Effector memory CD8-positive, alpha-beta T cell (primary cell): ENCODE measurements at regions not wholly inside any gene's neighbourhood (a gene's known extent, or its start where the extent isn't known, plus 50 kb on each side); places are given as distances from the start of the nearest gene placed in this dataset.

Experiments
- ATAC-seq: fragments of 150-1000 bp; cut with Tn5 transposase; replicated peaks from 2 replicates; pipeline ENCODE4 v1.10.0; 2021; ENCODE audit warnings: mild to moderate bottlenecking, moderate library complexity
- DNase-seq, 3 experiments: peaks; one replicate each; pipeline ENCODE4 v3.0.0; 2021
- H3K27ac Mint-ChIP-seq, 2 donors: one replicate each; pipeline ENCODE4 v1.8.0; 2022; ENCODE audit warnings: mild to moderate bottlenecking in 2 of 2, mixed read lengths in 2 of 2, moderate library complexity in 2 of 2
- H3K27me3 Mint-ChIP-seq, 2 donors: one replicate each; pipeline ENCODE4 v1.8.0; 2022; ENCODE audit warnings: mixed read lengths in 2 of 2
- H3K36me3 Mint-ChIP-seq: one replicate; pipeline ENCODE4 v1.8.0; 2022; ENCODE audit warnings: mild to moderate bottlenecking, moderate library complexity, mixed read lengths; ENCODE audit not compliant: insufficient read depth
- H3K4me1 Mint-ChIP-seq, 2 donors: one replicate each; pipeline ENCODE4 v1.8.0; 2022; ENCODE audit warnings: low read depth in 2 of 2, mixed read lengths in 2 of 2
- H3K4me3 Mint-ChIP-seq, 2 donors: one replicate each; pipeline ENCODE4 v1.8.0; 2022; ENCODE audit warnings: mild to moderate bottlenecking in 2 of 2, mixed read lengths in 2 of 2, moderate library complexity in 2 of 2
- H3K9me3 Mint-ChIP-seq, 2 donors: one replicate each; pipeline ENCODE4 v1.8.0; 2022; ENCODE audit warnings: mixed read lengths in 2 of 2

DNA sequence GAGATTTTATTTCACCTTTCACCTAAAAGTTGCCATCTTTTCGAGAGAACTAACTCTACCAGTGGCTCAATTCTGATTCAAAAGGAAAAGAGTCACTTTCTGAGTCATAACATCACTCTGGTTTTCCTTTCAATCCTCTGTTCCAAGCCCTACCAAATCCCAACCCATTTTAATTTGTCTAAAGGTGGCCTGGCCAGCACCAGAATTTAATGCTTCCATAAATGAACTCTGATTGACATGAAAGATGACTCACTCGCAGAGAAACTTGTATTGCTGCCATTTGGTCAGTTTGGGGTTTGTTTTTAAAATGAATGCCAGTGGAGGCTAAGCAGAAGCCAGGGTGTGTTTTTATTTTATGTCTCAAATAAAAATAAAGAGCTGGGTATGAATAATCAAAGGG, 117.4 kb upstream of the SOX5 start:
- Mint-ChIP-seq H3K4me1 (no peaks in the 10 kb centered on the region), H3K27me3 (no peaks in the 10 kb centered on the region), H3K9me3 (peaks cover 0 to 2% of the 10 kb centered on the region in 2 donors), H3K36me3 (no peaks in the 10 kb centered on the region), H3K27ac (no peak overlapping the region), H3K4me3 (no peak overlapping the region)
- DNase-seq (no peak), ATAC-seq (no peak)

DNA sequence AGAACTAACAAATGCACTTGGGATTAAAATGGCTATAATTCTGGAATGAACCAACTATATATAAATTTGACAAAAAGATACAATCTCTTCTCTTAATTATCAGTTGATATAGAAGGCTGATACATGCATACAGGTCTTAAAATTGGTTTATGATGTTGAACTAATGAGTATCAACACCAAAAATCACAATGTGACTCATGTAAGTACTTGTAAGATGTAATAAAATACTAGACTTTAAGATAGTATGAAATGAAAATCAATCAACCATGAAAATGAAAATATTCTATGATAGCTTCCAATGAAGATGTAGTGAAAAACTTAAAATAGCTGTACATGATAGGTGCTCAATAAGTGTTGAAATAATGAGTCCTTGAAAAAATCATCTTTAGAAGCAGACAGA, 116.6 kb upstream of the SOX5 start:
- Mint-ChIP-seq H3K27me3 (no peaks in the 10 kb centered on the region), H3K36me3 (no peaks in the 10 kb centered on the region)
- ATAC-seq: no peak

DNA sequence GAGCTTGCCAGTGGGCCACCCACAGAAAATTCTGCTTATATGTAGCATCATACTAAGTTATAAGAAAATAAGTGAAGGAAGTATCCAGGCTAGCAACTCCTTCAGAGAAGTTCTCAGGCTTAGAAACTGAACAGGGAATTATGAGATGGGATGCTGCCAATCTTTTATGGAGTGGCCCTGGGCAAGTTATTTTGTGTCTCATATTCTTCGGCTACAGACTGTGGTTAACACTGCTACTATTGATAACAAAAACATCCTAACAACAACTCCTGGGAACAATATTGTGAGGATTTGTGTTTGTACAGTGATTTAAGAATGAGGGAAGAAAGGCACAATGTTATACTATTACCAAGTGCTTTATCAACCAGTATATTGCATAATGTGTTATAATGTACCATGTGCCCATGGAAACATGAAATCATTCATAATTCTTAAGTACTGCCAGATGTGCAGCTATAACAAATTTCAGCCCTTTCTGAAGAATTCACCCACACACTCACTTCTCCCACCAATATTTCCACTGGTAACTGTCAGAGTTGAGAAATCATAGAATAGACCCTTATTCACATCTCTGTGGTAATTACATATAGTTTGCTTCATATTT, 113.3 kb upstream of the SOX5 start:
- no peaks in the 10 kb centered on the region for H3K36me3 Mint-ChIP-seq
- no peaks in the 10 kb centered on the region for H3K27me3 Mint-ChIP-seq
- H3K4me1 Mint-ChIP-seq: no peaks in the 10 kb centered on the region
- ATAC-seq (no peak), DNase-seq (no peak)
- no peak overlapping the region for H3K27ac Mint-ChIP-seq
- no peak overlapping the region for H3K4me3 Mint-ChIP-seq
- H3K9me3 Mint-ChIP-seq: peaks cover 0 to 4% of the 10 kb centered on the region in 2 donors

More for the DNA sequence above, 116.6 kb upstream of the SOX5 start:
- DNase-seq: no peak
- no peak overlapping the region for H3K27ac Mint-ChIP-seq
- no peak overlapping the region for H3K4me3 Mint-ChIP-seq
- H3K9me3 Mint-ChIP-seq: peaks cover 0 to 2% of the 10 kb centered on the region in 2 donors
- no peaks in the 10 kb centered on the region for H3K4me1 Mint-ChIP-seq

DNA sequence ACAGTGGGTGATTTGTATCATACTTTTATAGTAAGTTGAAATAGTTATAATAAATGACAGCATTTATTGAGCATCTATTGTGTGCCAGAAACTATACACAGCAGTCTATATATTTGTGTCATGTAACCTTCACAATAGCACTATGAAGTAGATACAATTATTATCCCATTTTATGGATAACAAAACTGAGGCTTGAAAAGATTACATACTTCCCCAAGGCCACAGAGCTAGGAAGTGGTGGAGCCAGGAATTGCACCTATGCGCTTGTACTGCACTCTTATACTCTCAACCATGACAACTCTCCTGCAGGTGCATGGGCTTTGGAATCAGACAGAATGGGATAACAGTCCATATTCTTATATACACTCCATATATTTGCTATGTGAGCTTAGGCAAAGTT, 110.6 kb upstream of the SOX5 start:
- H3K4me3 Mint-ChIP-seq: no peak overlapping the region
- H3K27me3 Mint-ChIP-seq: no peaks in the 10 kb centered on the region
- no peak overlapping the region for H3K27ac Mint-ChIP-seq
- H3K36me3 Mint-ChIP-seq: no peaks in the 10 kb centered on the region
- ATAC-seq: no peak
- DNase-seq: no peak
- peaks cover 0 to 2% of the 10 kb centered on the region in 2 donors for H3K9me3 Mint-ChIP-seq
- no peaks in the 10 kb centered on the region for H3K4me1 Mint-ChIP-seq

DNA sequence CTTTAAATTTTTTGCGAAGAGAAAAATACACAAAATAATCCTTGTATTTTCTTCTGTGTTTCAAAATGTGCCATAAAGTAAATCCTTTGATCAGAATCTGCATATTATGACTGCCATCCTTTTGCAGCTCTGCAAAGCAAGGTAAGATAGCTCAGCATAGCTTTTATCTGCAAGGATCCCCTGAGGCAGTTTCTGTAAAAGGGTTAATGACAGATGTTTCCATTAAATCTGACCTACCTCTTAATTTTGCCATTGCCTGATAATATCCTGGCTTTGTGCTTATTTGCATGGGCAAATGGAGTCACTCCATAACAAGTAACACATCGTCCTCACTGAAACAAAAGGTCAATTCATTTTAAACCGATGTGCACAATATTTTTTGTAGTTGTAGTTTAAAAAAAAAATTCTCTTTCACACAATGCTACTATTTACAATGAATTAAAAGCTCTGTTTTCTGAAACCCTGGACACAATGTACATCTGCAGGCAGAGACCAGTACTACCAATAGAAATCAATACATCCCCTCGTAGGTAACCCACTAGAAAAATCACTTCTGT, 108.5 kb upstream of the SOX5 start:
- no peaks in the 10 kb centered on the region for H3K4me1 Mint-ChIP-seq
- H3K36me3 Mint-ChIP-seq: no peaks in the 10 kb centered on the region
- no peak for ATAC-seq

DNA sequence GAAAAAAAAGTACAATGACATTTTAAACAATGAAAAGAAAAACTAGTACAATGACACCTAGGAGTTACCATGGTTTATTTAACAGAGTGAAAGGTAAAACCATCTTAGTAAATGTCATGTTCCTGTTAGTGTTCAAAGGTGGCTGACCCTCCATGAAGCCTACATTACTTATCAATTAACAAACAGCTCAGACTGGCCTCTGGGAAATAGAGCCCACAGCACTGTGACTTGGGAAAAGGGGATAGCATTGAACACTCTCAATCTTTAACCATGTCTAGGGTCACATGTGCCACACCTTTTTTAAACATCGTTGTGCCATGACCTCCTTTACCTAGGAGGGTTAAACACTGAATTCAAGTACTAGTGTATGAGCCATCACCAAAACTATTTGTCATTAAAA, 106.3 kb upstream of the SOX5 start:
- DNase-seq (no peak), ATAC-seq (no peak)
- Mint-ChIP-seq H3K9me3 (peaks cover 0 to 2% of the 10 kb centered on the region in 2 donors), H3K4me3 (no peak overlapping the region), H3K27me3 (no peaks in the 10 kb centered on the region), H3K36me3 (no peaks in the 10 kb centered on the region), H3K4me1 (no peaks in the 10 kb centered on the region), H3K27ac (no peak overlapping the region)

More for the DNA sequence above, 108.5 kb upstream of the SOX5 start:
- H3K4me3 Mint-ChIP-seq: no peak overlapping the region
- no peak overlapping the region for H3K27ac Mint-ChIP-seq
- H3K27me3 Mint-ChIP-seq: no peaks in the 10 kb centered on the region
- H3K9me3 Mint-ChIP-seq: peaks cover 0 to 2% of the 10 kb centered on the region in 2 donors
- DNase-seq: no peak

DNA sequence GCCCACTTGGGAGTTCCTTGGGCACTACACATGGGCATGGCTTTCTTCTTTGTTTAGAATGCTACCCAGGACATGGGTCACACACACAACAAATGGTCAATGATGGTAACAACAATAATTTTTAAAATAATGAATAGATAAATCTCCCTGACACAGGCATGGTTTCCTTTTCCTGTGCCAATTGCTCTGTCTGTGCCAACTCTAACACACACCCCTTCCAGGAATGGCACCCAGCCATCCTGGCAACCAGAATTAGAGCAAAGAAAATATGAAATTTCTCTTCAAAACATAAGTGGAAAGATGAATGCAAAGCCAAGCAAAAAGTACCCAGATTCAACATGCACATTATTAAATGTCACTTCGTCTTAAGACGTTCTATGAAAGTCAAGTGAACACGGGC, 104.9 kb upstream of the SOX5 start:
- DNase-seq (no peak), ATAC-seq (no peak)
- Mint-ChIP-seq H3K36me3 (no peaks in the 10 kb centered on the region), H3K4me3 (no peak overlapping the region), H3K27ac (no peak overlapping the region), H3K4me1 (no peaks in the 10 kb centered on the region), H3K9me3 (peaks cover 0 to 3% of the 10 kb centered on the region in 2 donors), H3K27me3 (no peaks in the 10 kb centered on the region)

DNA sequence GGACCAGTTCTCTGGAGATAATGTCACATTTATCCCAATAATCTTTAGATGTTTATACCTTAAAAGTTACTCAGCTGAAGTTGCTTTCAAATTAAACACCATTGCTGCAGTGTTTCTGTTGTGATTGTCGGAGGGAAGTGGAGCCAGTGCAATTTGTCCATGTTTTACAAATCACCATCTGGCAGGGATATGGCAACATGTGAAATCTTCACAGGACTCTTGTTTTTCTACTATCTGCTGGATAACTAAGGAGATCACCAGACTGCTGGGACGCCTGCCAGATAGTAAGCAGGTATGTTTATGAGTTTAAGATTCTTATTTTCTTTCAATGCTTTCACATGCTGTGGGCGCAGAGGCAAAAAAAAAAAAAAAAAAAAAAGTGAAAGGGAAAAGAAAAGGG, 100.3 kb upstream of the SOX5 start:
- no peaks in the 10 kb centered on the region for H3K4me1 Mint-ChIP-seq
- no peak overlapping the region for H3K4me3 Mint-ChIP-seq
- H3K9me3 Mint-ChIP-seq: peaks cover 3 to 6% of the 10 kb centered on the region in 2 donors
- DNase-seq (no peak), ATAC-seq (no peak)
- no peaks in the 10 kb centered on the region for H3K36me3 Mint-ChIP-seq
- H3K27ac Mint-ChIP-seq: no peak overlapping the region
- H3K27me3 Mint-ChIP-seq: no peaks in the 10 kb centered on the region

DNA sequence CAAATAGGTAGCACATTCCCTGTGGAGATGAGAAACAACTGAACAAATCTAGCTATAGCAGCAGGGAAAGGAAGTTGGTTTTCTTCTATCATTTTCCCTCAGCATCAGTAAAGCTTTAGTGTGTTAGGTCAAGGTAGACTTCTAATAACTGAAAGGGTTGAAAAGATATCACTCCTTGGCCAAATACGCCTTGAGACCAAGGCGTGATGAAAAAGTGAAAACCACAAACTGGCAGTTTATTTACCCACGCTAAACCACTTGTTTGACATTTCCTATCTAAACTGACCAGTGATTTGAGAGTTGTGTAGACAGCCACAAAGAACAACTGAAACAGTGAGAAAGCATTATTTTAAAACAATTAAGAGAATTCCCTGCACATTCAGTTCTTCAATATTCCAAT, 99.6 kb upstream of the SOX5 start:
- DNase-seq: no peak
- peaks cover 3 to 6% of the 10 kb centered on the region in 2 donors for H3K9me3 Mint-ChIP-seq
- no peaks in the 10 kb centered on the region for H3K36me3 Mint-ChIP-seq
- H3K27ac Mint-ChIP-seq: no peak overlapping the region
- H3K27me3 Mint-ChIP-seq: no peaks in the 10 kb centered on the region
- no peaks in the 10 kb centered on the region for H3K4me1 Mint-ChIP-seq
- ATAC-seq: no peak
- H3K4me3 Mint-ChIP-seq: no peak overlapping the region

DNA sequence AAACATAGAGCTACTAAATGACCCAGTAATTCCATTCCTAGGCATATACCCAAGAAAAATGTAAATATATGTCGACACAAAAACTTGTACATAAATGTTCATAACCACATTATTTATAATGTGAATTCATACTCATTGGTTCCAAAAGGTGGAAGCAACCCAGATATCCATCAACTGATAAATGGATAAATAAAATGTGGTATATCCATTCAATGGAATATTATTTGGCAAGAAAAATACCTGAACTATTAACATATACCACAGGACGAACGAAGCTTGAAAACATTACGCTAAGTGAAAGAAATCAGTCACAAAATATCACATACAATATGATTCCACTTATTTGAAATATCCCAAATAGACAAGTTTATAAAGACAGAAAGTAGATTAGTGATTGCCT, 99.0 kb upstream of the SOX5 start:
- H3K27me3 Mint-ChIP-seq: no peaks in the 10 kb centered on the region

DNA sequence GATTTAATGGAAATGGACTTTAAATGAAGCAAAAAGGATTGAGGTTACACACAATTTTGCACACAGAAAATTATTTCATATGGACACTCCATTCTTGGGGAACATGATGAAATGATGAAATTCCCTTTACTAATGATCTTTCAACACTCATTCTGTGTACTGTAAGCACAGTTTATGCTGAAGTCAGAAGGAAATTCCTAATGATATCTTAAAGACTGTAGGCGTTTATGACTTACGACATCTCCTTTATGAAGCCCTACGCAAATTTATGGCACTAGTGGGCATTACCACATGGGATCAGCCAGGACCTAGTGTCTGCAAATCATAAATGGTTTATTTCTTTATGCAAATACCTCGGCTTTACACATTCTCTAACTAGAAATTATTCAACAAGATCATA, 97.9 kb upstream of the SOX5 start:
- H3K4me3 Mint-ChIP-seq: no peak overlapping the region
- no peaks in the 10 kb centered on the region for H3K36me3 Mint-ChIP-seq
- no peaks in the 10 kb centered on the region for H3K4me1 Mint-ChIP-seq
- peaks cover 3 to 6% of the 10 kb centered on the region in 2 donors for H3K9me3 Mint-ChIP-seq
- no peak for DNase-seq
- H3K27me3 Mint-ChIP-seq: no peaks in the 10 kb centered on the region
- no peak for ATAC-seq
- H3K27ac Mint-ChIP-seq: no peak overlapping the region

More for the DNA sequence above, 99.0 kb upstream of the SOX5 start:
- Mint-ChIP-seq H3K36me3 (no peaks in the 10 kb centered on the region), H3K4me1 (no peaks in the 10 kb centered on the region), H3K4me3 (no peak overlapping the region), H3K27ac (no peak overlapping the region), H3K9me3 (peaks cover 3 to 6% of the 10 kb centered on the region in 2 donors)
- DNase-seq (no peak), ATAC-seq (no peak)

DNA sequence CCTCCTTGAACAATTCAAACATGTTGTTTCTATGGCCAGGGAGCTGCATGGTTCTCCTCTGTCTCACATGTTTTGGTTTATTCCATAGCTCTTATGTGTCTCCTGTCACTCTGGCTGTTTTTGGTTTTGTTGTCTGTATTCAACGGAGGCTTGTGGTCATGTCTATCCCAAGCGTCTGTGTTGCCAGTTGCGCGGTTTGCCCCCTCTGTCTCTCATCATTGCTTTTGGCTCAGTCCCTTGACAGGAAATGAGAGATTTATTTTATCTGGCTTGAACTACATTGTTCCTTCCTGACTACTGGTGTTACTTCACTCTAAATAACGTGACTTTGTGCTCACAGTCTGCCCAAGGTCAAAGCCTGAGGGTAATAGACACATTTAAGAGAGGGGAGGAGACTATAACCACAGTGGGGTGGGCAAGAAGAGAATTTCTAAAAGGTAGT, 96.4 kb upstream of the SOX5 start:
- ATAC-seq (no peak), DNase-seq (no peak)
- peaks cover 3 to 6% of the 10 kb centered on the region in 2 donors for H3K9me3 Mint-ChIP-seq
- no peak overlapping the region for H3K27ac Mint-ChIP-seq
- no peaks in the 10 kb centered on the region for H3K27me3 Mint-ChIP-seq
- no peak overlapping the region for H3K4me3 Mint-ChIP-seq
- no peaks in the 10 kb centered on the region for H3K36me3 Mint-ChIP-seq
- no peaks in the 10 kb centered on the region for H3K4me1 Mint-ChIP-seq

DNA sequence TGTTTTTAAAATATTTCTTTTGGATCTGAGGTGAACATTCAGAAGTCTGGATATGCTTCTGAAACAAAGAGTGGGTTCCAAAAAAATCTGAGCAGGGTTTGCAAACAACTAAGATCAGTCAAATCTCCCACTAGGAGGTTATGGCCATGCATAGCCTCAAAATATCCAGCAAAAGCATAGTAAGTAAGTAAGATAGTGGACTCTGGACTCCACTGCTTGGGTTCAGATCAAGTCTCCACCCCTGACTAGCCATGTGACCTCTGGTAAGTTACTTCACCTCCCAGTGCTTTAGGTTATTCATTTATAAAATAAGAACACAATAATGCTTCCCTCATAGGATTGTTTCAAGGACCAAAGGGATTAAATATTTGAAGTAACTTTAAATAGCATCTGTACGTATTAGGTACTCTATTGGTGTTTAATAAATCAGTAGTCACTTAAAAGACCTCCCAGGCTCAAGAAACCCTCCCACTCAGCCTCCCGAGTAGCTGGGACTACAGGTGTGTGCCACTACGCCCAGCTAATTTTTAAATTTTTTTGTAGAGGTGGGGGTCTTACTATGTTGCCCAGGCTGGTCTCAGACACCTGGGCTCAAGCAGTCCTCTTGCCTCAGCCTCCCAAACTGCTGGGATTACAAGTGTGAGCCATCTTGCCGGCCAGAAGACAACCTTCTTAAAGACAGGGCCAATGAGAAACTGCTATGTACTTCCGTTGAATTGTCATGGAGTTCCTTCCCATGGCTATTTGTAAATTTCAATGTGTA, 95.7 kb upstream of the SOX5 start:
- H3K27me3 Mint-ChIP-seq: no peaks in the 10 kb centered on the region
- no peaks in the 10 kb centered on the region for H3K4me1 Mint-ChIP-seq
- DNase-seq (no peak), ATAC-seq (no peak)
- H3K9me3 Mint-ChIP-seq: peaks cover 3 to 6% of the 10 kb centered on the region in 2 donors
- H3K36me3 Mint-ChIP-seq: no peaks in the 10 kb centered on the region
- no peak overlapping the region for H3K27ac Mint-ChIP-seq
- no peak overlapping the region for H3K4me3 Mint-ChIP-seq

DNA sequence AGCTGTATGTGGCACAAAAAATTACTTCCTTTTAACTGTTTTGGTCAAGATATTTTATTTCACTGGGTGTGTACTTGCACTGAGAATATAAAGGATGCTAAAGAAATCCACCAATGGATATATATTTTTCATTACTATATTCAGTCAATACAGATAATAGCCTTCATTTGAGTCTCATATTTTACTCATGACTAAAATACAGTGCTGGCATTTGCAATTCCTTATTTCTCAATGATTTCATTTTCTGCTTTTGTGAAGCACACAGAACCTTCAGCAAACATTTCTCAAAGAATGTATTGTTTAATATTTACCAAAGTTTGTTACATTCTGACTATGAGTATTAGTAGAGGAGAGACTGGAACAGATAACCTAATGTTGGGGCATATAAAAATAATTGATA, 93.2 kb upstream of the SOX5 start:
- Mint-ChIP-seq H3K27ac (no peak overlapping the region), H3K9me3 (peaks cover 0 to 6% of the 10 kb centered on the region in 2 donors), H3K27me3 (no peaks in the 10 kb centered on the region), H3K36me3 (no peaks in the 10 kb centered on the region), H3K4me1 (no peaks in the 10 kb centered on the region), H3K4me3 (no peak overlapping the region)
- DNase-seq (no peak), ATAC-seq (no peak)
